ENCODE measurements at regions not wholly inside any gene's neighbourhood (a gene's known extent, or its start where the extent isn't known, plus 50 kb on each side); places are given as distances from the start of the nearest gene placed in this dataset.
"Not testable (repeated sequence)": the region's sequence is repeated elsewhere in the genome, so short reads cannot be mapped to it uniquely, and the experiment has no call there.

GRCh38 chr13:82202398-82202797 is 1679.9 kb downstream of the SLITRK1 start:
- H3K4me3 ChIP-seq (ENCODE audit: low read depth, low read length) = no peak overlapping the region
- TF ChIP-seq, protein P1, sequence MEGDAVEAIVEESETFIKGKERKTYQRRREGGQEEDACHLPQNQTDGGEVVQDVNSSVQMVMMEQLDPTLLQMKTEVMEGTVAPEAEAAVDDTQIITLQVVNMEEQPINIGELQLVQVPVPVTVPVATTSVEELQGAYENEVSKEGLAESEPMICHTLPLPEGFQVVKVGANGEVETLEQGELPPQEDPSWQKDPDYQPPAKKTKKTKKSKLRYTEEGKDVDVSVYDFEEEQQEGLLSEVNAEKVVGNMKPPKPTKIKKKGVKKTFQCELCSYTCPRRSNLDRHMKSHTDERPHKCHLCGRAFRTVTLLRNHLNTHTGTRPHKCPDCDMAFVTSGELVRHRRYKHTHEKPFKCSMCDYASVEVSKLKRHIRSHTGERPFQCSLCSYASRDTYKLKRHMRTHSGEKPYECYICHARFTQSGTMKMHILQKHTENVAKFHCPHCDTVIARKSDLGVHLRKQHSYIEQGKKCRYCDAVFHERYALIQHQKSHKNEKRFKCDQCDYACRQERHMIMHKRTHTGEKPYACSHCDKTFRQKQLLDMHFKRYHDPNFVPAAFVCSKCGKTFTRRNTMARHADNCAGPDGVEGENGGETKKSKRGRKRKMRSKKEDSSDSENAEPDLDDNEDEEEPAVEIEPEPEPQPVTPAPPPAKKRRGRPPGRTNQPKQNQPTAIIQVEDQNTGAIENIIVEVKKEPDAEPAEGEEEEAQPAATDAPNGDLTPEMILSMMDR (IDR thresholded peaks at IDR 0.05; ENCODE audit: low read depth, low read length) = no peak

GRCh38 chr13:82196087-82196486 is 1686.2 kb downstream of the SLITRK1 start:
- TF ChIP-seq, protein P1 (IDR thresholded peaks at IDR 0.05; ENCODE audit: low read depth, low read length) = no peak
- no peak overlapping the region for H3K4me3 ChIP-seq (ENCODE audit: low read depth, low read length)

DNA sequence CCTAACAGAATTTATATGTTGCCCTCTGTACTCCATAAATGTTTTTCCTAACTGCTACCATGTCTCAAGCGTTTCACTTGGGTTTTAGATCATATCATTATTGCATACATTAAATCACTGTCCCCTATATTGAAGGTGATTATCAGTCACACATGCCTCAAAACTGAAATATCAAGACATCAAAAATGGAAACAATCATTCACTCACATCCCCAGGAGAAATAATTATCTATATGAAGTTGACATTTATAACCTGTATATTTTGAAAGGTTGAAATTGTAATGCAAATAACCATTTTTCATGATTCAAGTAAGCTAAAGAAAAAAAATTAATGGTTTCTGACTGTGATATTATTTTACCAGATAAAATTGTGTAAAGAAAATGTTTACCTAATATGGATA is 1695.0 kb downstream of the SLITRK1 start:
- TF ChIP-seq, protein P1 (IDR thresholded peaks at IDR 0.05; ENCODE audit: low read depth, low read length) = no peak
- H3K4me3 ChIP-seq (ENCODE audit: low read depth, low read length) = no peak overlapping the region

DNA sequence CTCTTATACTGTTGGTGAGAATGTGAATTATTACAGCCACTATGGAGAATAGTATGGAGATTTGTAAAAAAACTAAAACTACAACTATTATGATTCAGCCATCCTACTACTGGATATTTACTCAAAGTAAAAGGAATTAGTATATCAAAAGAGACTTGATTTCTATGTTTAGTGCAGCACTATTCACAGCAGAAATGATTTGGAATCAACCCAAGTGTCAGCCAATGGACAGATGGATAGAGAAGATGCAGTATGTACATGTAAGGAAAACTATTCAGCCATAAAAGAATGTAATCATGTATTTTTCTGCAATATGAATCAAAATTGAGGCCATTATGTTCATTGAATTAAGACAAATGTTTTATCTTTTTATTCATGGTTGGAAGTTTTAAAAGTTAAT is 1705.5 kb downstream of the SLITRK1 start:
- H3K4me3 ChIP-seq (ENCODE audit: low read depth, low read length) = no peak overlapping the region
- TF ChIP-seq, protein P1 (IDR thresholded peaks at IDR 0.05; ENCODE audit: low read depth, low read length) = no peak

GRCh38 chr13:82165396-82166174 is 1716.7 kb downstream of the SLITRK1 start:
- TF ChIP-seq, protein P1 (IDR thresholded peaks at IDR 0.05; ENCODE audit: low read depth, low read length) = no peak
- H3K4me3 ChIP-seq (ENCODE audit: low read depth, low read length) = no peak overlapping the region

- not testable (repeated sequence) for H3K4me3 ChIP-seq (ENCODE audit: low read depth, low read length)
These were observed 1717.4 kb downstream of the SLITRK1 start for GRCh38 chr13:82164780-82165395.

DNA sequence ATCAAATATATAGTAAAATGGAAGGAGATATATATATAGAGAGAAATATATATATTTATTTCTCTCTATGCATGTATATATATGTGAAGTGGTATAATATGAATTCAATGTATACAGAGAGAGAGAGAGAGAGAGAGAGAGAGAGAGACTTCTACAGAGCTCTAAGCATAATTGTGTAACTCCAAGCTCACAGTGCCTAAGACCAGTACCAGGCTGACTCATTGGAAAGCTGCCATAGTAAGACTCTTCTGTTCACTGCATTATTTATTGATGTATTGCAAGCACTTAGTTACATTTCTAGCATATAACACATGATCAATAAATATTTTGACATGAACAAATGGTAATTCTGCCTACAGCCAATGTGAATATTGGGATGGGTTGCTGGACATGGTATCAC is 1734.7 kb downstream of the SLITRK1 start:
- H3K4me3 ChIP-seq (ENCODE audit: low read depth, low read length) = no peak overlapping the region
- TF ChIP-seq, protein P1 (IDR thresholded peaks at IDR 0.05; ENCODE audit: low read depth, low read length) = no peak

All from WI38 (cell line).